H54 (cell line): ENCODE measurements at regions not wholly inside any gene's neighbourhood (a gene's known extent, or its start where the extent isn't known, plus 50 kb on each side); places are given as distances from the start of the nearest gene placed in this dataset.

Experiments
- DNase-seq: peaks from one replicate; pipeline ENCODE4 v3.0.0; 2011; ENCODE audit warnings: low spot score, mixed read lengths; ENCODE audit not compliant: insufficient read length
- FAIRE-seq: peaks from 3 replicates; lab custom pipeline; 2011; peaks lifted over from hg19 to GRCh38; lab: Jason Lieb, UNC
- POLR2A ChIP-seq: IDR thresholded peaks from 2 replicates; pipeline ENCODE4 v1.6.1; 2011; ENCODE audit warnings: low read depth, mild to moderate bottlenecking, low read length

- no peak for TF ChIP-seq POLR2A
- DNase-seq = no peak
- no peak for FAIRE-seq
Observed at GRCh38 chr17:12599186-12599920, 66.3 kb upstream of the MYOCD start.

GRCh38 chr17:12600349-12600748 is 65.3 kb upstream of the MYOCD start:
- TF ChIP-seq POLR2A = no peak
- FAIRE-seq = no peak
- DNase-seq = no peak

GRCh38 chr17:12603566-12603965 is 62.1 kb upstream of the MYOCD start:
- FAIRE-seq = no peak
- no peak for TF ChIP-seq POLR2A

GRCh38 chr17:12605222-12605621 is 60.5 kb upstream of the MYOCD start:
- DNase-seq (no peak), FAIRE-seq (no peak)
- TF ChIP-seq POLR2A = no peak

More at GRCh38 chr17:12603566-12603965, 62.1 kb upstream of the MYOCD start:
- no peak for DNase-seq

GRCh38 chr17:12613566-12613965 is 52.1 kb upstream of the MYOCD start:
- FAIRE-seq (no peak), DNase-seq (no peak)
- TF ChIP-seq POLR2A = no peak
